ENCODE measurements at regions not wholly inside any gene's neighbourhood (a gene's known extent, or its start where the extent isn't known, plus 50 kb on each side); places are given as distances from the start of the nearest gene placed in this dataset.

- TF ChIP-seq CTCF (conservative IDR thresholded peaks at IDR 0.05 in 1 of 2, IDR thresholded peaks at IDR 0.05 in 1 of 2; ENCODE audit: extremely low read depth in 1 of 2, insufficient read depth in 1 of 2, low read depth in 1 of 2, low read length in 2 of 2), result no peak
- no peak for TF ChIP-seq EZH2 (IDR thresholded peaks at IDR 0.05; ENCODE audit: borderline replicate concordance, low read length)
Observed at GRCh38 chr12:89257340-89257739, 95.0 kb downstream of the DUSP6 start.

Measured in mammary epithelial cell (primary cell).